Activated CD8-positive, alpha-beta memory T cell treated with anti-CD3 and anti-CD28 coated beads, Interleukin-2, amount 10 ng/mL, durations not matched to agents 7 days and 5 days (primary cell): ENCODE measurements at regions not wholly inside any gene's neighbourhood (a gene's known extent, or its start where the extent isn't known, plus 50 kb on each side); places are given as distances from the start of the nearest gene placed in this dataset.
"Not testable (repeated sequence)": the region's sequence is repeated elsewhere in the genome, so short reads cannot be mapped to it uniquely, and the experiment has no call there.

Experiments used
- ATAC-seq: fragments of 150-1000 bp; cut with Tn5 transposase; one replicate; pipeline ENCODE4 v1.10.0; 2021; ENCODE audit warnings: moderate library complexity
- CTCF ChIA-PET: fragments of 350-600 bp; sonication (Branson Sonifier 250); formaldehyde crosslinking; loops from one replicate; lab custom pipeline; 2021; ENCODE audit warnings: antibody characterized with exemption; lab: Charles Lee
- DNase-seq: peaks from one replicate; pipeline ENCODE4 v3.0.0-alpha.2; 2020
- H3K27ac Mint-ChIP-seq: one replicate; pipeline ENCODE4 v1.8.0; 2021; ENCODE audit warnings: mild to moderate bottlenecking, mixed read lengths
- H3K27me3 Mint-ChIP-seq: one replicate; pipeline ENCODE4 v1.8.0; 2021; ENCODE audit warnings: mixed read lengths
- H3K36me3 Mint-ChIP-seq: one replicate; pipeline ENCODE4 v1.8.0; 2021; ENCODE audit warnings: mild to moderate bottlenecking, mixed read lengths
- H3K4me1 Mint-ChIP-seq: one replicate; pipeline ENCODE4 v1.8.0; 2021; ENCODE audit warnings: mixed read lengths
- H3K4me3 Mint-ChIP-seq: one replicate; pipeline ENCODE4 v1.8.0; 2021; ENCODE audit warnings: mild to moderate bottlenecking, moderate library complexity, mixed read lengths
- H3K9me3 Mint-ChIP-seq: one replicate; pipeline ENCODE4 v1.8.0; 2022; ENCODE audit warnings: low read depth, mixed read lengths

DNA sequence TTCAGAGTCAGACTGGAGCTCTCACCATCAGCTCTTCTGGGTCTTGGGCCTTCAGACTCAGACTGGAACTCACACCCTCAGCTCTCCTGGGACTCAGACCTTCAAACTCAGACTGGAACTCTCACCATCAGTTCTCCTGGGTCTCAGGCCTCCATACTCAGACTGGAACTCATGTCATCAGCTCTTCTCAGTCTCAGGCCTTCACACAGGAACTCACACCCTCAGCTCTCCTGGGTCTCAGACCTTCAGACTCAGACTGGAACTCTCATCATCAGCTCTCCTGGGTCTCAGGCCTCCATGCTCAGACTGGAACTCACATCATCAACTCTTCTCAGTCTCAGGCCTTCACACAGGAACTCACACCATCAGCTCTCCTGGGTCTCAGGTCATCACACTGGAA lies 147.2 kb upstream of the MXRA5 start:
- no peak for DNase-seq
- no peaks in the 10 kb centered on the region for H3K4me1 Mint-ChIP-seq
- no peaks in the 10 kb centered on the region for H3K36me3 Mint-ChIP-seq
- H3K4me3 Mint-ChIP-seq, result no peak overlapping the region
- CTCF ChIA-PET, result no interaction called here
- no peak for ATAC-seq
- peak overlapping the region; percentile 32 for H3K27ac Mint-ChIP-seq
- H3K27me3 Mint-ChIP-seq, result no peaks in the 10 kb centered on the region
- no peaks in the 10 kb centered on the region for H3K9me3 Mint-ChIP-seq

DNA sequence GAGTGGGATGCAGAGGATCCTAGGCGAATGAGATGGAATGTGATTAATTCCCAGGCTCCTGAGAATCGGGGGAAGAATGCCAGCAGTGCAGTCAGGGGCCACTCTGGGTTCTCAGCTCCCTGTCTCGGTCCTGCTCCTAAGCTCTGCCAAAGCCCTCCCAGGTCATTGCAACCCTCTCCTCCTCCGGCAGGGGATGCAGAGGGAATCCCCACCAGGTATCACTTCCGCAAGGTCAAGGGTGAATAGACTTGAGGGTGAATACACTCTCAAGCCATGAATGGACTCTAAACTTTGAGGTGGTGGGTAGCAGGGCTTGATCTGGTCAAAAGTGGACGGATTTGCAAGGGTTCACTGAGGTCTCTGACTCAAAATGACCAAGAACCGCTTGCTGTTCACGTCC lies 139.3 kb upstream of the MXRA5 start:
- Mint-ChIP-seq H3K27me3 (no peaks in the 10 kb centered on the region), H3K27ac (no peak overlapping the region), H3K36me3 (no peaks in the 10 kb centered on the region), H3K9me3 (no peaks in the 10 kb centered on the region), H3K4me1 (no peaks in the 10 kb centered on the region), H3K4me3 (no peak overlapping the region)
- DNase-seq (no peak), ATAC-seq (no peak)
- CTCF ChIA-PET, result no interaction called here

DNA sequence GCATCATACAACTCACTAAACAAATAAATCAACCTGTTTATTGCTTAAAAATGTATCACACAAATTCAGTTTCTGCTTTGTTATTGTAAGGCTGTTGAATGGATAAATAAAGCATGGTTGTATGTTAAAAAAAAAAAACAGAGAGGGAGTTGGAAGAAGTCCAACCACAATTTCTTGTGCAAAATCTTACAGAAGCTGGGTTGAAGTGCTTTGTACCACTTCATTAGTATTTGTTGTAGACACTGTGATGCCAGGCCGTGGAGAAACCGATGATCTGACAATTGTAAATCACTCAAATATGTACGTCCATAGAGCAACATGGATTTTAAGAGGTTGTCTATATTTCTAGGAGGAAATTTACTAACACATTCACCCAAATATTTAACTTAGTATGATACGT lies 132.6 kb upstream of the MXRA5 start:
- CTCF ChIA-PET, result no interaction called here
- no peaks in the 10 kb centered on the region for H3K27me3 Mint-ChIP-seq
- no peak for DNase-seq
- no peak overlapping the region for H3K27ac Mint-ChIP-seq
- no peaks in the 10 kb centered on the region for H3K9me3 Mint-ChIP-seq
- no peaks in the 10 kb centered on the region for H3K36me3 Mint-ChIP-seq
- H3K4me3 Mint-ChIP-seq, result no peak overlapping the region
- ATAC-seq, result no peak
- no peaks in the 10 kb centered on the region for H3K4me1 Mint-ChIP-seq

DNA sequence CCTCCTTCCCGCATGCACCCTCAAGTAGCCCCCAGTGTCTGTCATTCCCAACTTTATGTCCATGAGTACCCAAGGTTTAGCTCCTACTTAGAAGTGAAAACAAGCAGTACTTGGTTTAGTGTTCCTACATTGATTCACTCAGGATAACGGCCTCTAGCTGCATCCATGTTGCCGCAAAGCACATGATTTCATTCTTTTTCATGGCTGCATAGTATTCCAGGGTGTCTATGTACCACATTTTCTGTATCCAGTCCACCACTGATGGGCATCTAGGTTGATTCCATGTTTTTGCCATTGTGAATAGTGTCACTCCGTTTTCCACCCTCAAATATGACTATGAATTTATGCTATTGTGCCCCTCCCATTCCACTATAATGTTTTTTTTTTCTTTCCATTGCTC lies 130.5 kb upstream of the MXRA5 start:
- ATAC-seq (no peak), DNase-seq (no peak)
- Mint-ChIP-seq H3K4me3 (no peak overlapping the region), H3K9me3 (no peaks in the 10 kb centered on the region), H3K36me3 (no peaks in the 10 kb centered on the region), H3K4me1 (no peaks in the 10 kb centered on the region), H3K27ac (no peak overlapping the region), H3K27me3 (no peaks in the 10 kb centered on the region)
- CTCF ChIA-PET, result no interaction called here

DNA sequence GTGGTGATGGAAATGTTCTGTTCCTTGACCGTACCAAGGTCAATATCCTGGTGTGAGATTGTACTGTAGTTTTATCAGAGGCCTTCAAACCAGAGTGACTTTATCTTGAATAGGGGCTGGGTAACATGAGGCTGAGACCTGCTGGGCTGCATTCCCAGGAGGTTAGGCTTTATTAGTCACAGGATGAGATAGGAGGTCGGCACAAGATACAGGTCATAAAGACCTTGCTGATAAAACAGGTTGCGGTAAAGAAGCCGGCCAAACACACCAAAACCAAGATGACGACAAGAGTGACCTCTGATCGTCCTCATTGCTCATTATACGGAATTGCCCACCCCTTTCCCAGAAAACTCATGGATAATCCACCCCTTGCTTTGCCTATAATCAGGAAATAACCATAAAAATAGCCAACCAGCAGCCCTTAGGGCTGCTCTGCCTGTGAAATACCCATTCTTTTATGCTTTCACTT lies 123.8 kb upstream of the MXRA5 start:
- H3K36me3 Mint-ChIP-seq, H3K27ac Mint-ChIP-seq, ATAC-seq, H3K4me3 Mint-ChIP-seq, H3K4me1 Mint-ChIP-seq, CTCF ChIA-PET, H3K27me3 Mint-ChIP-seq, DNase-seq, H3K9me3 Mint-ChIP-seq: not testable (repeated sequence)

DNA sequence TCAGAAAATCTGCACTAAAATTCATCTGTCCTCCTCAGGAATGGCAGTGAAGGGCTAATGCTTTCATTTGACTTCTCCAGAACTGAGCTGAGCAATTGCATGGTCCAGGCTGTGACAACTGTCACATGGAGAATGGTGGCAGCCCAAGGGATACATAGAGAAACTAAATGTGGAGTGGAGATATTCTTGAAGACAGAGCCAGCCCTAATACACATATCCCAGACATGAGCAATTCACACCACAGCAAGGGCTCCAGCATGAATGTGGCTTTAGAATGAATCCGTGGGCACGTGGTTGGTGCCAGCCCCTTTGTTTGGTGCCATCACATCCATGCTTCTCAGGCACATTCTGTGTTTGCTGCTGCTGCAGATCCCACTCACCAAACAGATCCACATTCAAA lies 121.6 kb upstream of the MXRA5 start:
- Mint-ChIP-seq H3K4me1 (no peaks in the 10 kb centered on the region), H3K9me3 (no peaks in the 10 kb centered on the region), H3K4me3 (no peak overlapping the region), H3K27ac (no peak overlapping the region), H3K36me3 (no peaks in the 10 kb centered on the region), H3K27me3 (no peaks in the 10 kb centered on the region)
- DNase-seq, result no peak
- CTCF ChIA-PET, result no interaction called here
- no peak for ATAC-seq

DNA sequence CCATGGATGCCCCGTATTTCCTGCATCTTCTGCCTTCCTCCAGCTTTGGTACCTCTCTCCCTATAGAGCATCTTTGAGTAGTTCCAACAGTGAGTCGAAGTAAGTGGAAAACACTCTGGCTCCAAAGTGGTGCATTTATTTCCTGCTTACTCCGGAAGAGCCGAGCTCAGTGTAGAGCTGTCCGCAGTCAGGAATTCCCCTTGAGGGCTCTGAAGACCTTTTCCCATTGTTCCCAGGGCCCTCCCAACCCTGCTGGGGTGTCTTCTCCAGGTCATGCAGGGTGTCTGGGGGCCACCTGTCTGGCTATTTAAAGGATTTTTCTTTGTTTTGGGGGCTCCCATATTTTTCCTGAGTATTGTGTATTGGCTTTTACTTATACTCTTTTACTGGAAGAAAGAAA lies 118.6 kb upstream of the MXRA5 start:
- ATAC-seq, result no peak
- H3K4me1 Mint-ChIP-seq, result no peaks in the 10 kb centered on the region
- DNase-seq, result no peak
- no peak overlapping the region for H3K4me3 Mint-ChIP-seq
- no peaks in the 10 kb centered on the region for H3K36me3 Mint-ChIP-seq
- no peak overlapping the region for H3K27ac Mint-ChIP-seq
- no peaks in the 10 kb centered on the region for H3K9me3 Mint-ChIP-seq
- no peaks in the 10 kb centered on the region for H3K27me3 Mint-ChIP-seq
- CTCF ChIA-PET, result no interaction called here

DNA sequence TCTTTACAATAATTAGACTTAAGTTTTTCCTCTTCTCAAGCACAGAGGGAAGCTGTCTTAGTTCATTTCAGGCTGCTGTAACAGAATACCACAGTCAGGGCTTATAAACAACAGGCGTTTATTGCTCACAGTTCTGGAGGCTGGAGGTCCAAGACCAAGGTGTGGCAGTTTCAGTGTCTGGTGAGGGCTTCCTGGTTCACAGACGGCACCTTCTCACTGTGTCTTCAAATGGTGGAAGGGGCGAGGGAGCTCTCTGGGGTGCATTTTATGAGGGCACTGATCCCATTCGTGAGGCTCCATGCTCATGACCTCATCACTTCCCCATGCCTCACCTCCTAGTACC lies 115.7 kb upstream of the MXRA5 start:
- CTCF ChIA-PET, result no interaction called here
- H3K4me3 Mint-ChIP-seq, result no peak overlapping the region
- H3K27ac Mint-ChIP-seq, result no peak overlapping the region
- no peaks in the 10 kb centered on the region for H3K36me3 Mint-ChIP-seq
- no peaks in the 10 kb centered on the region for H3K4me1 Mint-ChIP-seq
- ATAC-seq, result no peak
- H3K9me3 Mint-ChIP-seq, result no peaks in the 10 kb centered on the region
- DNase-seq, result no peak
- no peaks in the 10 kb centered on the region for H3K27me3 Mint-ChIP-seq

DNA sequence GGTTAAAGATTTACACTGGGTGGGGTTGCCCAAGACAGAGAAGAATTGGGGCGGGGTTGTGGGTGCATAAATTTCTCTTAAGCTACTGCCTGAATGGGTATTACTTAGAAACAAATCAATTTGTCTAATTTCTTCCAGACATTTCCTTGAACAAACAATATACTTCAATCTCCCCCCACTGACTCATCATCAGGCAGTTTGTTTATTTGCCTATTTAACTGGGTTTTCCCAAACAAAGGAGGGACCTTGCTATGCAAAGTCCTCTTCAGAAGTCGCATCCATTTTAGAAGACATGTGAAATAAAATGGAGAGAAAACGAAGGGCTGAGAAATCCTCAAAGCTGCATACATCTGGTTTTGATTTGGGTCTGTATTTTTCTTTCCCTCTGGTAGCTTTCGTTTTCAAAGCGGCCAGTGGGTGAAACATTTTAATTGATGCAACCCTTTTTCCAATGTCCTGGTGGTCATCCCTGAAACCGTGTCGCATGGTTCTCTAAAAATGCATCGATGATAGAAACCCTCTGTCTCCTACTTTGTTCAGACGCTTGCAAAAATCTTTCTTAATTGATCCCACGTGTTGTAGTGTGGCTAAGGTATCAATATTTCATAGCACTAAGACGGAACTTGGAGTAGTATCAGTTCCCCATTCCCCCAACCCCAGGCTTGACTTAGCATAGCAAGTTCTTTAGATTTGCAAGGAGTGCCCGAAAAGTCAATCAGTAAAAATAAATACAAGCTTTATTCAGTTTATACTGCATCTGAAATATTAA lies 115.1 kb upstream of the MXRA5 start:
- H3K4me3 Mint-ChIP-seq, result no peak overlapping the region
- H3K27me3 Mint-ChIP-seq, result no peaks in the 10 kb centered on the region
- ATAC-seq (no peak), DNase-seq (no peak)
- no peaks in the 10 kb centered on the region for H3K9me3 Mint-ChIP-seq
- H3K27ac Mint-ChIP-seq, result no peak overlapping the region
- CTCF ChIA-PET, result no interaction called here
- no peaks in the 10 kb centered on the region for H3K36me3 Mint-ChIP-seq
- no peaks in the 10 kb centered on the region for H3K4me1 Mint-ChIP-seq

DNA sequence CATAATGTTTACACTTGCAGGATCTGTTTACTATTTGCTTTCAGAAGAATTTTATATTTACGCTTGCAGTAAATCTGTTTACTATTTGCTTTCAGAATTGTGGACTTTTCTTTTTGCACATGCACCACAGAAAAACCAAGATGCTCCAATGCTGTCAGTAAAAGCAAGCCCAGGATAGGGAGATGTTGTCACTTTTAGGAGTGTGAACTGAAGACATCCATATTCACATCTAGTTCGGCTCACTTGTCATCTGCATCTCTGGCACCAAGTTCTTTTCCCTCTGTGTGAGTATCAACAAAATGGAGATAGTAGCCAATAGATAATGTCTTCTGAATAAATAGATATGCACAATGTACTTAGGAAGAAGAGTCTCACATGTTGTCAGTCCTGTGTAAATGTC lies 109.3 kb upstream of the MXRA5 start:
- CTCF ChIA-PET, result no interaction called here
- no peak for DNase-seq
- Mint-ChIP-seq H3K36me3 (no peaks in the 10 kb centered on the region), H3K4me3 (no peak overlapping the region), H3K4me1 (no peaks in the 10 kb centered on the region), H3K9me3 (no peaks in the 10 kb centered on the region), H3K27me3 (no peaks in the 10 kb centered on the region), H3K27ac (no peak overlapping the region)
- no peak for ATAC-seq

DNA sequence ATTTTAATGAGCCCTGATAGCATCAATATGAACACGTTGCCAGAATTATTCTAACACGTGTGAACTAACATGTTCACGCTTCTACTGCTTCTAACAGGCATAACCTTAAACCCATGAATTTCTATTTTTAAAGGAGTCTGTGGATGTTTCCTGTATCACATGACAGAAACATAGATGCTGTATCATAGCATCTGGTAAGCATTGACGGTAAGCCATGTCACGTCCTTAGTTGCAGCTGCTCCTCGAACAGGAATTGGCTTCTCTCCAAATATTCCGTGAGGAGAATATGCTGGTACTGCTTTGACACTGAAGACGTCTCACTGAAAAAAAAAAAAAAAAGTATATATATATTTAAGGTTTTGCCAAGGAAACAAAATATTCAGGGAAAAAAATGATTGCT lies 105.1 kb upstream of the MXRA5 start:
- CTCF ChIA-PET, result no interaction called here
- ATAC-seq, result no peak
- no peaks in the 10 kb centered on the region for H3K36me3 Mint-ChIP-seq
- no peak overlapping the region for H3K27ac Mint-ChIP-seq
- H3K4me3 Mint-ChIP-seq, result no peak overlapping the region
- no peak for DNase-seq
- no peaks in the 10 kb centered on the region for H3K27me3 Mint-ChIP-seq
- H3K4me1 Mint-ChIP-seq, result no peaks in the 10 kb centered on the region
- H3K9me3 Mint-ChIP-seq, result no peaks in the 10 kb centered on the region

DNA sequence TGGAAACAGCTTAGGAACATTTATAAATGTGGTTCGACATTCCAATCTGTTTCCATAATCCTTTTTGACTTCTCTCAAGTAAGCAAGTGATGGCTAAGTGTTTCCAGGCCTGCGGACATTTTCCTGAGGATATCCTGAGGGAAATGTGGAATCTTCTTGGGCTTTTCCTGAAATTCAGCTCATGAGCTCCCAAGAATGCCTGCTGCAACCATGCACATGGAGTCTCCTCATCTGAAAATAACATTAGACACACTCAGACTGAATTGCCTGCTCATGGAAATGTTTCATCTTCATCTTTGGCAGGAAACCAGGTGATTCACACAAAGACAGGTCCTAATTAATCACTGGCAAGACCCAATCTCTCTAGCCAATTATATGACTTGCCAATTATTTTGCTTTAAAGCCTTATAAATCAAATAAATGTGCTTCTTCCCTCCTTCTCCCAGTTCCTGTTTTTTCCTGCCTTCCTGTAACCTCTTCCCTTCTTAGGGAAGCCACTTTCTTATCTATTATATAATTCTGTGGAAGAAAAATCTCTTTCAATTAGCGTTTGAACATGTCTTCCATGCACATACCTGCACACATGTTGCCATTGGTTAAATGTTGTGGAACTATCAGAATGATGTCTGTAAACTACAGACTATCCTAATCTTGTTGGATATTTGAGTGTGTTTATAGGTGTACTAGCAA lies 104.6 kb upstream of the MXRA5 start:
- H3K27me3 Mint-ChIP-seq, result no peaks in the 10 kb centered on the region
- CTCF ChIA-PET, result no interaction called here
- no peak for ATAC-seq

DNA sequence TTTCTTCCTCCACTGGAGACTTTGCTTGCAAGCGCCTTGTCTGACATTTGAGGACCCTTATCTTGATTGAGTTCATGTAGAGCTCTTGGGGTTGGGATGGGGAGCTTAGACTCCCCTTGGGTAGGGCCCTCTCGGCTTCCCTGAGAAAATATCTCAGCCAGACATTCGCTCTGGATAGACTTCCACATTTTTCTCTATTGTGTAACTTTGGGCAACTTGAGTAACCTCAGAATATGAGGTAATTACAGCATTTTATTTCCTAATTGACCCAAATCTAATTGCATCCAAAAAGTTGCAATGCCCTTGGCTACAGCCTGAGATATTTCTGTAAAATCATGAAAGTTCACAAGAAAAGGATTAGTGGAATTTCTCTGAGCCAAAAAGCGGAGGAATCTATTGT lies 102.8 kb upstream of the MXRA5 start:
- no peaks in the 10 kb centered on the region for H3K27me3 Mint-ChIP-seq
- no peaks in the 10 kb centered on the region for H3K4me1 Mint-ChIP-seq
- H3K27ac Mint-ChIP-seq, result no peak overlapping the region
- H3K36me3 Mint-ChIP-seq, result no peaks in the 10 kb centered on the region
- DNase-seq, result no peak
- no peaks in the 10 kb centered on the region for H3K9me3 Mint-ChIP-seq
- H3K4me3 Mint-ChIP-seq, result no peak overlapping the region
- CTCF ChIA-PET, result no interaction called here
- no peak for ATAC-seq

More for the DNA sequence above, 104.6 kb upstream of the MXRA5 start:
- Mint-ChIP-seq H3K36me3 (no peaks in the 10 kb centered on the region), H3K9me3 (no peaks in the 10 kb centered on the region), H3K4me1 (no peaks in the 10 kb centered on the region), H3K4me3 (no peak overlapping the region), H3K27ac (no peak overlapping the region)
- no peak for DNase-seq

DNA sequence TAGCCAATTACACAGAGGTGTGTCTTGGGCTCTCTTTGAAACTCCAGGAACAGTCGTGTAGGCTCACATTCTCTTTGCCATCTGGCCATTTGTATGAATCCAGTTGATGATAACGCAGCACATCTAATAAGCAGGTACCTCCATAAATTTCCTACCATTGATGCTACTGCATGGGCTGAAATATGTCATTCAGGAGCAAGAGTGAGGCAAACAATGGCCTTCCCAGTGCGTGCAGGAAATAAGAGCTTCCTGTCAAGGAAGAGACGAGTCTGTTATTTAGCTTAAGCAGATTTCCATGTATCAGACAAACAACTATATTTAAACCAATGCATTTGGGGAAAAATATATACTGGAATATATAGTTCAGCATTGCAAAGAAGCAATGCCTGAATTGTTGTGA lies 102.1 kb upstream of the MXRA5 start:
- no peak for ATAC-seq
- no peak for DNase-seq
- Mint-ChIP-seq H3K27me3 (no peaks in the 10 kb centered on the region), H3K36me3 (no peaks in the 10 kb centered on the region), H3K9me3 (no peaks in the 10 kb centered on the region), H3K4me1 (no peaks in the 10 kb centered on the region), H3K27ac (no peak overlapping the region), H3K4me3 (no peak overlapping the region)
- CTCF ChIA-PET, result no interaction called here
